Mesenchymal stem cell (in vitro differentiated cells and primary cell): ENCODE measurements at regions not wholly inside any gene's neighbourhood (a gene's known extent, or its start where the extent isn't known, plus 50 kb on each side); places are given as distances from the start of the nearest gene placed in this dataset.
A peak's percentile ranks its signal among the peaks of the same experiment; 100 is the strongest.

Source experiments
- DNase-seq: peaks from one replicate; pipeline ENCODE4 v3.0.0-alpha.2; 2013
- H2AFZ ChIP-seq: one replicate; pipeline ENCODE4 v1.6.1; 2013; ENCODE audit warnings: low read depth, mild to moderate bottlenecking, control low read depth, inconsistent platforms, low read length, moderate library complexity
- H2AK5ac ChIP-seq: 2 replicates; pipeline ENCODE4 v1.6.1; 2013; ENCODE audit warnings: low read length, moderate library complexity, mild to moderate bottlenecking, inconsistent platforms; ENCODE audit not compliant: severe bottlenecking
- H2BK120ac ChIP-seq: one replicate; pipeline ENCODE4 v1.6.1; 2013; ENCODE audit warnings: low read depth, mild to moderate bottlenecking, inconsistent platforms, low read length, moderate library complexity
- H2BK12ac ChIP-seq, 2 experiments: one replicate each; pipeline ENCODE4 v1.6.1; 2013; ENCODE audit warnings: inconsistent platforms in 2 of 2, low read length in 2 of 2, mild to moderate bottlenecking in 2 of 2, moderate library complexity in 2 of 2, control low read depth in 1 of 2
- H2BK15ac ChIP-seq: one replicate; pipeline ENCODE4 v1.6.1; 2013; ENCODE audit warnings: mild to moderate bottlenecking, low read depth, inconsistent platforms; ENCODE audit not compliant: poor library complexity, severe bottlenecking
- H2BK5ac ChIP-seq: 2 replicates; pipeline ENCODE4 v1.6.1; 2013; ENCODE audit warnings: low read depth, mild to moderate bottlenecking, low read length, control low read depth, inconsistent platforms; ENCODE audit not compliant: poor library complexity, severe bottlenecking
- H3K14ac ChIP-seq, 2 experiments: one replicate each; pipeline ENCODE4 v1.6.1; 2013; ENCODE audit warnings: inconsistent platforms in 2 of 2, low read length in 2 of 2, control low read depth in 1 of 2, mild to moderate bottlenecking in 1 of 2, moderate library complexity in 1 of 2
- H3K18ac ChIP-seq, 2 experiments: one replicate each; pipeline ENCODE4 v1.6.1; 2013; ENCODE audit warnings: inconsistent platforms in 2 of 2, low read length in 2 of 2, control low read depth in 1 of 2, low read depth in 1 of 2, mild to moderate bottlenecking in 1 of 2
- H3K23ac ChIP-seq, 2 experiments: one replicate each; pipeline ENCODE4 v1.6.1; 2013; ENCODE audit warnings: inconsistent platforms in 2 of 2, low read length in 2 of 2, mild to moderate bottlenecking in 2 of 2, moderate library complexity in 2 of 2, control low read depth in 1 of 2
- H3K27ac ChIP-seq: 2 replicates; pipeline ENCODE4 v1.5.1; 2013; ENCODE audit warnings: mild to moderate bottlenecking, moderate library complexity, low read length, control low read depth, inconsistent platforms; ENCODE audit not compliant: poor library complexity, severe bottlenecking
- H3K27me3 ChIP-seq, 2 experiments: 2 replicates each; pipeline versions ENCODE4 v1.6.1 to v1.7.0; 2013; ENCODE audit warnings: low read length in 2 of 2, mild to moderate bottlenecking in 2 of 2, moderate library complexity in 2 of 2, control low read depth in 1 of 2, inconsistent platforms in 1 of 2; ENCODE audit not compliant: control insufficient read depth in 1 of 2, insufficient read depth in 1 of 2
- H3K36me3 ChIP-seq, 2 experiments: 2 replicates each; pipeline versions ENCODE4 v1.6.1 to v1.7.0; 2013; ENCODE audit warnings: low read length in 2 of 2, control low read depth in 1 of 2, inconsistent platforms in 1 of 2, low read depth in 1 of 2, mild to moderate bottlenecking in 1 of 2; ENCODE audit not compliant: insufficient read depth in 2 of 2, control insufficient read depth in 1 of 2
- H3K4ac ChIP-seq, 2 experiments: one replicate each; pipeline ENCODE4 v1.6.1; 2013; ENCODE audit warnings: inconsistent platforms in 2 of 2, low read length in 2 of 2, mild to moderate bottlenecking in 2 of 2, moderate library complexity in 2 of 2, control low read depth in 1 of 2, low read depth in 1 of 2
- H3K4me1 ChIP-seq: 2 replicates; pipeline ENCODE4 v1.6.1; 2013; ENCODE audit warnings: low read depth, low read length, control low read depth; ENCODE audit not compliant: control insufficient read depth, insufficient read depth
- H3K4me2 ChIP-seq: 2 replicates; pipeline ENCODE4 v1.6.1; 2013; ENCODE audit warnings: low read length, mild to moderate bottlenecking, inconsistent platforms; ENCODE audit not compliant: poor library complexity, severe bottlenecking
- H3K4me3 ChIP-seq, 2 experiments: 2 replicates each; pipeline versions ENCODE4 v1.5.1 to v1.7.0; 2013; ENCODE audit warnings: low read length in 2 of 2, mild to moderate bottlenecking in 2 of 2, control low read depth in 1 of 2, low read depth in 1 of 2; ENCODE audit not compliant: insufficient read depth in 1 of 2
- H3K79me1 ChIP-seq: replicated peaks from 2 replicates; pipeline ENCODE4 v1.6.1; 2013; ENCODE audit warnings: mild to moderate bottlenecking, control low read depth, low read length, inconsistent platforms; ENCODE audit not compliant: poor library complexity, severe bottlenecking
- H3K9ac ChIP-seq: 2 replicates; pipeline ENCODE4 v1.7.0; 2013; ENCODE audit warnings: mild to moderate bottlenecking, low read length, moderate library complexity
- H3K9me3 ChIP-seq: 2 replicates; pipeline ENCODE4 v1.7.0; 2013; ENCODE audit warnings: mild to moderate bottlenecking, low read length; ENCODE audit not compliant: control insufficient read depth
- H4K8ac ChIP-seq: one replicate; pipeline ENCODE4 v1.6.1; 2013; ENCODE audit warnings: inconsistent platforms, mild to moderate bottlenecking, low read length, moderate library complexity
- H4K91ac ChIP-seq: one replicate; pipeline ENCODE4 v1.6.1; 2013; ENCODE audit warnings: mild to moderate bottlenecking, low read length, inconsistent platforms
- WGBS: methylation state at CpG from one replicate; pipeline ENCODE4 v1.1.7; 2013; ENCODE audit warnings: mixed read lengths; 5-methylcytosine and 5-hydroxymethylcytosine counted together

DNA sequence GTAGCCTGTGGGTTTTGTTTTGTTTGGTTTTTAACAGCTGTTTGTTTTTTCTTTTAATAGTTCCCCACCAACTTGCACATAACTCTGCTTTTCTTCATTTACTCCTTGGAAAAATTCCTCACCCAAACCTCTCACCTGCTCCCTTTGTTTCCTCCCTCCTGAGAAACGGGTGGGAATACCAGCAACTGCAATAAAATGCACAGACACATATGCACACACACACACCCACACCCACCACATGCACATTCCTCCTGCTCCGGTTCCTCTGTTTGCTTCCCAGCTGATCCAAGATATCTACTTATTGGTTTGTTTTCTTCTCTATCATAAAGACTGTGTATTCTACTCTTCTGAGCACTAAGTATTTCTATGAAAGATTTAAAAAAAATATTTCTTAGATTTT is 161.1 kb upstream of the EPHA7 start:
- H2BK5ac ChIP-seq = no peak overlapping the region
- no peak overlapping the region for H2AK5ac ChIP-seq
- no peaks in the 10 kb centered on the region for H3K9me3 ChIP-seq
- no peak overlapping the region for H2BK15ac ChIP-seq
- H4K91ac ChIP-seq = no peak overlapping the region
- H3K27ac ChIP-seq = peak overlapping the region; percentile 88
- no peak overlapping the region for H3K23ac ChIP-seq
- no peak for DNase-seq
- no peak overlapping the region for H3K9ac ChIP-seq
- H3K18ac ChIP-seq = no peak overlapping the region
- H3K4me2 ChIP-seq = no peak overlapping the region
- H3K36me3 ChIP-seq = no peaks in the 10 kb centered on the region
- no peaks in the 10 kb centered on the region for H3K27me3 ChIP-seq
- WGBS = 31% methylated on average over 1 of the region's 2 CpGs
- no peak overlapping the region for H4K8ac ChIP-seq
- no peak overlapping the region for H2BK12ac ChIP-seq
- no peak overlapping the region for H3K4ac ChIP-seq
- H3K4me1 ChIP-seq = no peaks in the 10 kb centered on the region
- no peak overlapping the region for H2BK120ac ChIP-seq
- H3K14ac ChIP-seq = no peak overlapping the region
- H3K79me1 ChIP-seq = no peaks in the 10 kb centered on the region
- H3K4me3 ChIP-seq = no peak overlapping the region
- H2AFZ ChIP-seq = no peak overlapping the region

DNA sequence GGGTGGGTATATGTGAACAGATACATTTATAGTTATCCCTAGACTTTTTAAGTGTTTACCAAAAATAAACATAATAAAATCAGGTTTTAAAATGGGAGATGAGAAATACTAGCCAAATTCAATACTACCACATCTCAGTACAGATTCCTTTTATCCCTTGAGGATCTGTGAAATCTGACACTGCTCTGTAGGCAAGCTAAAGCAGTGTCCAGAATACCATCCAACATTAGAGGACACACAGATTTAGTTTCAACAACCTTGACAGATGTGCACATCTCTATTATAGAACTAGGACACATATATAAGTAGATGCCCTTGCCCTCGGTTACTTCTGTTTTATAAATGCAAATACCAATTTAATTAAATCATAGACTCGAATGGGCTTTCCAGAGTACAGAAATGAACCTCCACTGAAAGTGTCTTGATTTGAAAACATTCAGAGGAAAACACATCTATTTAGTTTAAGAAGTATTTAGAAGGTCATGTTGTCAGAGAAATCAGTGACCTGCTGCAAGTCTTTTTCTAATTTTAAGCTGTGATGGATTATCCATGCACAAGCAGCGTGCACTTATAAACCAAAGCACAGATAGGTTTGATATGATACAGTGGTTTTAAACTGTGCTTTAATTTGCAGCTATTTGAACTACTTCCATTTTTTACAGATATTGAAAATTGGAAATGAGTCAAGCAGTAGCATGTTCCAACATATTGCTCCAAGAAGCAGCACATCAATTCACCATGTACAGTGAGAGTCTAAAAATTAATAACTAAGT is 156.3 kb upstream of the EPHA7 start:
- H2BK12ac ChIP-seq = no peak overlapping the region
- H3K36me3 ChIP-seq = no peaks in the 10 kb centered on the region
- no peak overlapping the region for H2AFZ ChIP-seq
- no peaks in the 10 kb centered on the region for H3K4me1 ChIP-seq
- H3K27me3 ChIP-seq = no peaks in the 10 kb centered on the region
- H3K18ac ChIP-seq = no peak overlapping the region
- no peak overlapping the region for H3K14ac ChIP-seq
- DNase-seq = no peak
- no peaks in the 10 kb centered on the region for H3K9me3 ChIP-seq
- H3K4me2 ChIP-seq = no peak overlapping the region
- no peak overlapping the region for H3K9ac ChIP-seq
- no peak overlapping the region for H3K4me3 ChIP-seq
- no peak overlapping the region for H2BK5ac ChIP-seq
- no peaks in the 10 kb centered on the region for H3K79me1 ChIP-seq
- 79% methylated on average over 2 of the region's 3 CpGs for WGBS
- H4K8ac ChIP-seq = no peak overlapping the region
- H3K4ac ChIP-seq = no peak overlapping the region
- H2BK15ac ChIP-seq = no peak overlapping the region
- no peak overlapping the region for H2AK5ac ChIP-seq
- no peak overlapping the region for H4K91ac ChIP-seq
- no peak overlapping the region for H2BK120ac ChIP-seq
- no peak overlapping the region for H3K23ac ChIP-seq
- no peak overlapping the region for H3K27ac ChIP-seq

DNA sequence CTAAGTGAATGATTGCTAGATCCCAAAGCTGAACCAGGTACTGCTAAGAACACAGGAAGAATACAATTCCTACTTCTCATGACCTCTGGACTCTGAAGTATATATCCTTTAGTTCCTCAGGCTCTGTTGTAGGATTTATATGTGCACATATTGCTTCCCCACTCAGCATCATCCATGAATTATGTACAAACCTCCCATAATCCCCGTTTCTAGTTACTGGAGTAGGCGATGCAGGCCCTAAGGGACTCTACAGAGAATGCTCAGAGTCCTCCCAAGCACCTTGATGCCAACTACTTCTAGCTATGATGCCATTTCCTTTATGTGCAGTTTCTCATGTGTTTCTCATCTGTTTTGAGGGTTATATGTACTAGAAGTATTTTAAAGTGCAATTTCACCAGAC is 154.9 kb upstream of the EPHA7 start:
- Histone ChIP-seq H4K91ac (no peak overlapping the region), H3K23ac (no peak overlapping the region), H4K8ac (no peak overlapping the region), H2BK12ac (no peak overlapping the region), H3K27me3 (no peaks in the 10 kb centered on the region), H3K4ac (no peak overlapping the region), H2BK15ac (no peak overlapping the region), H2BK120ac (no peak overlapping the region), H2AFZ (no peak overlapping the region), H3K79me1 (no peaks in the 10 kb centered on the region), H2AK5ac (no peak overlapping the region), H3K27ac (no peak overlapping the region), H3K9me3 (no peaks in the 10 kb centered on the region), H3K4me2 (no peak overlapping the region), H2BK5ac (no peak overlapping the region), H3K4me1 (no peaks in the 10 kb centered on the region), H3K14ac (no peak overlapping the region), H3K9ac (no peak overlapping the region), H3K4me3 (no peak overlapping the region), H3K36me3 (no peaks in the 10 kb centered on the region), H3K18ac (no peak overlapping the region)
- no peak for DNase-seq
- WGBS = 90% methylated on average over 2 of the region's 2 CpGs

DNA sequence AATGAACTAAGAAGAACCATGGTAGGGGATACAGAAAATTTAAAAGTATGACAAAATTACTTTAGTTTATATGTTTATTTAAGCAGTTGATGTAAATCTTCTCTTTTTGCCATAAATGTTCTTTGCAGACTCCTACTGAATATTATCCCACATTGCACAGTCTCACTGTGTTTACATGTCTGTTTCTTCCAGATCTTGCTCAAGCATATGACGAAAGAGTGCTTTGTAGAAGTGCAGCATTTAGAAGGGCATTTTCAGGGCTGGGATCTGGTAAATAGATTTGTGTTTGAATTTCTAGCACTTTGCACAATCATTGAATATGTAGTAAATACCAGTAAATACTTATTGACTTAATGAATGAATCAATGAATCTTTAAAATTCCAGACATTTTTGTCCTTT is 152.0 kb upstream of the EPHA7 start:
- Histone ChIP-seq H2BK120ac (no peak overlapping the region), H3K14ac (no peak overlapping the region), H3K9me3 (no peaks in the 10 kb centered on the region), H3K4me1 (no peaks in the 10 kb centered on the region), H3K4me3 (no peak overlapping the region), H2AK5ac (no peak overlapping the region), H3K18ac (no peak overlapping the region), H3K79me1 (no peaks in the 10 kb centered on the region), H3K27ac (no peak overlapping the region), H2BK15ac (no peak overlapping the region), H4K8ac (no peak overlapping the region), H2AFZ (no peak overlapping the region), H2BK12ac (no peak overlapping the region), H3K4me2 (no peak overlapping the region), H2BK5ac (no peak overlapping the region), H3K9ac (no peak overlapping the region), H3K27me3 (no peaks in the 10 kb centered on the region), H3K36me3 (no peaks in the 10 kb centered on the region), H4K91ac (no peak overlapping the region), H3K23ac (no peak overlapping the region), H3K4ac (no peak overlapping the region)
- DNase-seq = peak; percentile 80
- no CpG with 5 or more reads among the region's 1 CpG for WGBS
